ENCODE measurements at regions not wholly inside any gene's neighbourhood (a gene's known extent, or its start where the extent isn't known, plus 50 kb on each side); places are given as distances from the start of the nearest gene placed in this dataset.

DNA sequence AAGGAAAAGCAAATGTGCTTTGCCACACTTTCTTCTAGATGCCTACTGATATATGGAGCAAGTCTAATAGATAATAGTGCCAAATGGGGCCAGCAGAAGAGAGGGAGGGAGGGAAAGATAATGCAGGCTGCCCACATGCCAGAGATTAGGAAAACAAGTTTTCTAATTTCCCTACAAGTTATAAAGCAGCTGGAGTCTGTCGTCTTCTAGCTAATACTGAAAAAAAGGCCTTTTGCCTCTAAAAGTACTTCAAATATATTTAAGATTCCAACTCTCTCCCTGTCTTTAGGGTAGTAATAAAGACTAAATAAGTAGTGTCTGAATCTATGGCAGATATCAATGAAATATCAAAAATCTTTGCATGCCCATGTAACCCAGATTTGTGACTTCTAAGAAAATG is 632.0 kb upstream of the MIR17HG start:
- TF ChIP-seq, protein P1, sequence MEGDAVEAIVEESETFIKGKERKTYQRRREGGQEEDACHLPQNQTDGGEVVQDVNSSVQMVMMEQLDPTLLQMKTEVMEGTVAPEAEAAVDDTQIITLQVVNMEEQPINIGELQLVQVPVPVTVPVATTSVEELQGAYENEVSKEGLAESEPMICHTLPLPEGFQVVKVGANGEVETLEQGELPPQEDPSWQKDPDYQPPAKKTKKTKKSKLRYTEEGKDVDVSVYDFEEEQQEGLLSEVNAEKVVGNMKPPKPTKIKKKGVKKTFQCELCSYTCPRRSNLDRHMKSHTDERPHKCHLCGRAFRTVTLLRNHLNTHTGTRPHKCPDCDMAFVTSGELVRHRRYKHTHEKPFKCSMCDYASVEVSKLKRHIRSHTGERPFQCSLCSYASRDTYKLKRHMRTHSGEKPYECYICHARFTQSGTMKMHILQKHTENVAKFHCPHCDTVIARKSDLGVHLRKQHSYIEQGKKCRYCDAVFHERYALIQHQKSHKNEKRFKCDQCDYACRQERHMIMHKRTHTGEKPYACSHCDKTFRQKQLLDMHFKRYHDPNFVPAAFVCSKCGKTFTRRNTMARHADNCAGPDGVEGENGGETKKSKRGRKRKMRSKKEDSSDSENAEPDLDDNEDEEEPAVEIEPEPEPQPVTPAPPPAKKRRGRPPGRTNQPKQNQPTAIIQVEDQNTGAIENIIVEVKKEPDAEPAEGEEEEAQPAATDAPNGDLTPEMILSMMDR (IDR thresholded peaks at IDR 0.05; ENCODE audit: insufficient read depth, low read length), result no peak
- no peak for TF ChIP-seq POLR2AphosphoS5 (IDR thresholded peaks at IDR 0.05; ENCODE audit: low read depth)
